Type B pancreatic cell (in vitro differentiated cells): ENCODE measurements at regions not wholly inside any gene's neighbourhood (a gene's known extent, or its start where the extent isn't known, plus 50 kb on each side); places are given as distances from the start of the nearest gene placed in this dataset.

Experiments used
- DNase-seq: peaks from one replicate; pipeline ENCODE4 v3.0.0; 2021; ENCODE audit warnings: mixed read lengths; ENCODE audit not compliant: unreplicated experiment; ENCODE audit errors: extremely low spot score
- H3K27ac Mint-ChIP-seq: 2 replicates; pipeline ENCODE4 v1.8.0; 2021; ENCODE audit warnings: mild to moderate bottlenecking, mixed read lengths
- H3K27me3 Mint-ChIP-seq: 2 replicates; pipeline ENCODE4 v1.8.0; 2021; ENCODE audit warnings: mixed read lengths
- H3K36me3 Mint-ChIP-seq: 2 replicates; pipeline ENCODE4 v1.8.0; 2021; ENCODE audit warnings: mixed read lengths
- H3K4me1 Mint-ChIP-seq: one replicate; pipeline ENCODE4 v1.8.0; 2021; ENCODE audit warnings: mixed read lengths; ENCODE audit not compliant: unreplicated experiment
- H3K4me3 Mint-ChIP-seq: 2 replicates; pipeline ENCODE4 v1.8.0; 2021; ENCODE audit warnings: mild to moderate bottlenecking, mixed read lengths
- H3K9me3 Mint-ChIP-seq: 2 replicates; pipeline ENCODE4 v1.8.0; 2021; ENCODE audit warnings: mixed read lengths
- TF ChIP-seq, protein P1 (sequence below): fragments of 200-600 bp; sonication (generic); conservative IDR thresholded peaks from 2 replicates; pipeline ENCODE4 v1.5.0; 2021; ENCODE audit warnings: antibody characterized with exemption, mild to moderate bottlenecking

- Mint-ChIP-seq H3K4me3 (no peak overlapping the region), H3K27ac (no peak overlapping the region), H3K36me3 (no peaks in the 10 kb centered on the region), H3K27me3 (peaks cover 3% of the 10 kb centered on the region), H3K9me3 (no peaks in the 10 kb centered on the region), H3K4me1 (peaks cover 24% of the 10 kb centered on the region)
- TF ChIP-seq, protein P1, sequence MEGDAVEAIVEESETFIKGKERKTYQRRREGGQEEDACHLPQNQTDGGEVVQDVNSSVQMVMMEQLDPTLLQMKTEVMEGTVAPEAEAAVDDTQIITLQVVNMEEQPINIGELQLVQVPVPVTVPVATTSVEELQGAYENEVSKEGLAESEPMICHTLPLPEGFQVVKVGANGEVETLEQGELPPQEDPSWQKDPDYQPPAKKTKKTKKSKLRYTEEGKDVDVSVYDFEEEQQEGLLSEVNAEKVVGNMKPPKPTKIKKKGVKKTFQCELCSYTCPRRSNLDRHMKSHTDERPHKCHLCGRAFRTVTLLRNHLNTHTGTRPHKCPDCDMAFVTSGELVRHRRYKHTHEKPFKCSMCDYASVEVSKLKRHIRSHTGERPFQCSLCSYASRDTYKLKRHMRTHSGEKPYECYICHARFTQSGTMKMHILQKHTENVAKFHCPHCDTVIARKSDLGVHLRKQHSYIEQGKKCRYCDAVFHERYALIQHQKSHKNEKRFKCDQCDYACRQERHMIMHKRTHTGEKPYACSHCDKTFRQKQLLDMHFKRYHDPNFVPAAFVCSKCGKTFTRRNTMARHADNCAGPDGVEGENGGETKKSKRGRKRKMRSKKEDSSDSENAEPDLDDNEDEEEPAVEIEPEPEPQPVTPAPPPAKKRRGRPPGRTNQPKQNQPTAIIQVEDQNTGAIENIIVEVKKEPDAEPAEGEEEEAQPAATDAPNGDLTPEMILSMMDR = no peak
- no peak for DNase-seq
Observed at GRCh38 chr13:40494513-40494912, 171.9 kb downstream of the FOXO1 start.

- Mint-ChIP-seq H3K36me3 (no peaks in the 10 kb centered on the region), H3K4me3 (no peak overlapping the region), H3K4me1 (peaks cover 18% of the 10 kb centered on the region), H3K27me3 (peaks cover 3% of the 10 kb centered on the region), H3K27ac (no peak overlapping the region), H3K9me3 (no peaks in the 10 kb centered on the region)
- TF ChIP-seq, protein P1 = no peak
- DNase-seq = no peak
Observed at GRCh38 chr13:40494946-40495620, 171.4 kb downstream of the FOXO1 start.

DNA sequence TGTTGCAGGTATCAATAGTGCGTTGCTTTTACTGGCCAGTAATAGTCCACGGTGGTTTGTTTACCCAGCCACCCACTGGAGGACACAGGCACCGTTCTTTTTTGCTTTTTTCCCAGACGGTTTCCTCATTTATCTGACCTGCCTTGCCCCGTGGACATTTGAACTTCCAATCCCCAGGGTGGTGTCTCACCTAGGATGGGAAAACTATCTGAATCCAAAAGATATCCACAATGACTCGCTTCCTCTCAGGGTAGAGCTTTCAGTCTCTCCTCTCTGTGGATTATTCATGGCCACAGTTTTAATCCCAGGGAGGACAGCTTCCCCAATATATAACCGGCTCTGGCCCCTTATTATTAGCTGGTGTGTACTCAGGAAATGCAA, 170.8 kb downstream of the FOXO1 start:
- peaks cover 3% of the 10 kb centered on the region for H3K27me3 Mint-ChIP-seq
- H3K4me3 Mint-ChIP-seq = no peak overlapping the region
- no peak overlapping the region for H3K27ac Mint-ChIP-seq
- H3K9me3 Mint-ChIP-seq = no peaks in the 10 kb centered on the region
- H3K36me3 Mint-ChIP-seq = no peaks in the 10 kb centered on the region
- TF ChIP-seq, protein P1 = no peak
- H3K4me1 Mint-ChIP-seq = peaks cover 16% of the 10 kb centered on the region
- no peak for DNase-seq

- no peaks in the 10 kb centered on the region for H3K36me3 Mint-ChIP-seq
- no peak overlapping the region for H3K27ac Mint-ChIP-seq
- peaks cover 16% of the 10 kb centered on the region for H3K4me1 Mint-ChIP-seq
- TF ChIP-seq, protein P1 = no peak
- no peak for DNase-seq
- peaks cover 3% of the 10 kb centered on the region for H3K27me3 Mint-ChIP-seq
- H3K4me3 Mint-ChIP-seq = no peak overlapping the region
- no peaks in the 10 kb centered on the region for H3K9me3 Mint-ChIP-seq
Observed at GRCh38 chr13:40496035-40496810, 170.2 kb downstream of the FOXO1 start.

DNA sequence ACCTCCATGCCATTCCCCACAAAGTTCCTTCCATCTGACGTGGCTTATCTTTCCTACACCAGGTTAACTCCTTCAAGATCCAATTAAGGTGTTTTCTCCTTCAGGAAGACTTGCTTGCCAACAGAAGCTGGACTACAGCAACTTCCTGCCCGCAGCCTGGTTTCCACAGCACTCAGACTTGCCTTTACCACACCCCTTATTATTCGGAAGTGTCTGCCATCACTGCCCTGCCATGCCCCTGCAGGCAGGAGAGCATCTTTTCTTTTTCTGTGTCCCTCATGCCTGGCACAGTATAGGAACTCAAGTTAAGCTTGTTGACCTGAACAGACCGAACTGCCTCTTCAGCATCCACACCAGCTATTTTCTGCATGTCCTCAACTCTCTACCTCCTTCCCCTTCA, 168.0 kb downstream of the FOXO1 start:
- no peak for DNase-seq
- no peaks in the 10 kb centered on the region for H3K36me3 Mint-ChIP-seq
- no peak overlapping the region for H3K27ac Mint-ChIP-seq
- H3K27me3 Mint-ChIP-seq = peaks cover 3% of the 10 kb centered on the region
- TF ChIP-seq, protein P1 = no peak
- H3K4me1 Mint-ChIP-seq = peaks cover 16% of the 10 kb centered on the region
- no peaks in the 10 kb centered on the region for H3K9me3 Mint-ChIP-seq
- H3K4me3 Mint-ChIP-seq = no peak overlapping the region
